Gastroesophageal sphincter (tissue), 3 donors: ENCODE measurements at regions not wholly inside any gene's neighbourhood (a gene's known extent, or its start where the extent isn't known, plus 50 kb on each side); places are given as distances from the start of the nearest gene placed in this dataset.

Experiments used
- CTCF ChIP-seq, 4 experiments: fragments of 200-600 bp in 2 of 4; fragments of 450-650 bp in 2 of 4; sonication (generic) in 1 of 4; IDR thresholded peaks; one replicate each; pipeline ENCODE4 v1.5.1; 2017 to 2019; ENCODE audit warnings: antibody characterized with exemption in 4 of 4, mild to moderate bottlenecking in 2 of 4, moderate library complexity in 2 of 4
- EP300 ChIP-seq: sonication (generic); formaldehyde crosslinking; IDR thresholded peaks from one replicate; pipeline ENCODE4 v1.6.1; 2017; ENCODE audit warnings: antibody characterized with exemption, mild to moderate bottlenecking
- POLR2A ChIP-seq, 2 donors: fragments of 450-650 bp; IDR thresholded peaks; one replicate each; pipeline ENCODE4 v1.6.1; 2017; ENCODE audit warnings: antibody characterized with exemption in 2 of 2, mild to moderate bottlenecking in 2 of 2, moderate library complexity in 1 of 2
- POLR2AphosphoS5 ChIP-seq: sonication (generic); formaldehyde crosslinking; IDR thresholded peaks from one replicate; pipeline ENCODE4 v1.6.1; 2017; ENCODE audit warnings: antibody characterized with exemption

GRCh38 chr9:3650994-3651622 lies 125.3 kb upstream of the RFX3 start:
- TF ChIP-seq CTCF (IDR thresholded peaks at IDR 0.05) (no peak), EP300 (no peak), POLR2A (IDR thresholded peaks at IDR 0.05) (no peak), POLR2AphosphoS5 (no peak)
